HG03196 (cell line): ENCODE measurements at regions not wholly inside any gene's neighbourhood (a gene's known extent, or its start where the extent isn't known, plus 50 kb on each side); places are given as distances from the start of the nearest gene placed in this dataset.

Experiments
- ATAC-seq: cut with Tn5 transposase; IDR thresholded peaks from one replicate; pipeline ENCODE4 v1.9.1; 2021; ENCODE audit not compliant: unreplicated experiment

- no peak for ATAC-seq
Measured at GRCh38 chr4:35972814-35973213, 271.5 kb downstream of the ARAP2 start.

- peak; percentile 44 for ATAC-seq
Measured at GRCh38 chr4:35975617-35976355, 268.5 kb downstream of the ARAP2 start.

- no peak for ATAC-seq
Measured at GRCh38 chr4:35978551-35978950, 265.8 kb downstream of the ARAP2 start.

GRCh38 chr4:35982318-35982717, 262.0 kb downstream of the ARAP2 start:
- no peak for ATAC-seq

- no peak for ATAC-seq
Measured at GRCh38 chr4:35986537-35986936, 257.8 kb downstream of the ARAP2 start.

- ATAC-seq: no peak
Measured at GRCh38 chr4:35993606-35994005, 250.7 kb downstream of the ARAP2 start.

- ATAC-seq: no peak
Measured at GRCh38 chr4:36000941-36001557, 243.3 kb downstream of the ARAP2 start.

GRCh38 chr4:36003051-36003450, 241.3 kb downstream of the ARAP2 start:
- ATAC-seq: no peak

GRCh38 chr4:36004204-36004851, 240.0 kb downstream of the ARAP2 start:
- no peak for ATAC-seq

GRCh38 chr4:36006226-36006625, 238.1 kb downstream of the ARAP2 start:
- ATAC-seq: no peak

- ATAC-seq: no peak
Measured at GRCh38 chr4:36010397-36010929, 233.9 kb downstream of the ARAP2 start.

- ATAC-seq: no peak
Measured at GRCh38 chr4:36011381-36011780, 232.9 kb downstream of the ARAP2 start.

GRCh38 chr4:36012503-36012902, 231.8 kb downstream of the ARAP2 start:
- no peak for ATAC-seq

GRCh38 chr4:36013206-36013605, 231.1 kb downstream of the ARAP2 start:
- ATAC-seq: no peak
